ENCODE measurements at regions not wholly inside any gene's neighbourhood (a gene's known extent, or its start where the extent isn't known, plus 50 kb on each side); places are given as distances from the start of the nearest gene placed in this dataset.

DNA sequence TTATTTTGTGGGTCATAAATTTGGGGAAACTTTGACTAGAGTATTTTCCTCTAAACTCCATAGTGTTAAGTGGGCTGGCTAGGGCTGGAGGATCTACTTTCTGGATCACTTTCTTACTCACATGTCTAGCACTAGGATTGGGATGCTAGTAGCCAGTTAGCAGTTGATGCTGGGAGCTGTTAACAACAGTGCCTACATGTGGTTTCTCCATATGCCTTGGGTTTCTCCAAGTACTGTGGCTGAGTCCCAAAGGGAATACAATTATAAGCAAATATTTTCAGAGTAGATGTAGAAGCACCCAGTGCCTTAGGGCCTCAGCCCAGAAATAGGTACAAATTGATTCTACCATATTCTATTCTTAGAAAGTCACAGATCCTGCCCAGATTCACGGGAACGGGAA, 1614.9 kb downstream of the ARAP2 start:
- Histone ChIP-seq H3K27me3 (ENCODE audit: control insufficient read depth in 3 of 3, insufficient read depth in 3 of 3, low read length in 3 of 3) (no peaks in the 10 kb centered on the region), H3K9me3 (ENCODE audit: control insufficient read depth in 2 of 2, insufficient read depth in 1 of 2, low read depth in 1 of 2, low read length in 1 of 2) (no peaks in the 10 kb centered on the region), H3K36me3 (ENCODE audit: control insufficient read depth in 3 of 3, insufficient read depth in 2 of 3, low read depth in 1 of 3, low read length in 3 of 3) (no peaks in the 10 kb centered on the region), H3K4me3 (ENCODE audit: low read depth in 1 of 3, low read length in 3 of 3) (no peak overlapping the region), H3K27ac (ENCODE audit: low read depth in 1 of 3, low read length in 2 of 3) (no peak overlapping the region), H3K4me1 (ENCODE audit: control insufficient read depth in 3 of 3, insufficient read depth in 2 of 3, low read depth in 1 of 3, low read length in 2 of 3) (no peaks in the 10 kb centered on the region)
- FAIRE-seq (no peak), DNase-seq (no peak)
- WGBS, 3 donors: 70 to 86% (median 83%) methylated on average over 2 of the region's 2 CpGs

DNA sequence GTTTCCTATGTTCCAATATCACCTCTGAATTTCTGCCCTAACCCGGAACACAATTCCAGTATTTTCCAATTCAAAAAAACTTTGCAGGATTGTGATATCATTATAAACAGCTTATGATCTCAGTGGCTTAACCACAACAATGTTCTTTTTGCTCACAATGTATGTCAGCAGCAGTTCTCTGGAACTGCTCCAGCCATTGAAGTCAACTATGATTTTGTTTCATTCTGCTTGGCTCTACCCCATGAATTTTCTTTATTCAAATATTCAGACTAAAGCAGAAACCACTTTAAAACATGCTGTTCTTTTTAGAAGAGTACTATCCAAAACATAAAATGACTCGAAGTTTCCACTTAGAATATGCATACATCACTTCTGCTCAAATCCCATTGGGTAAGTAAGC, 1611.1 kb downstream of the ARAP2 start:
- no peaks in the 10 kb centered on the region for H3K36me3 ChIP-seq (ENCODE audit: control insufficient read depth in 3 of 3, insufficient read depth in 2 of 3, low read depth in 1 of 3, low read length in 3 of 3)
- DNase-seq (no peak), FAIRE-seq (no peak)
- no peak overlapping the region for H3K4me3 ChIP-seq (ENCODE audit: low read depth in 1 of 3, low read length in 3 of 3)
- H3K4me1 ChIP-seq (ENCODE audit: control insufficient read depth in 3 of 3, insufficient read depth in 2 of 3, low read depth in 1 of 3, low read length in 2 of 3): no peaks in the 10 kb centered on the region
- no peaks in the 10 kb centered on the region for H3K27me3 ChIP-seq (ENCODE audit: control insufficient read depth in 3 of 3, insufficient read depth in 3 of 3, low read length in 3 of 3)
- H3K9me3 ChIP-seq (ENCODE audit: control insufficient read depth in 2 of 2, insufficient read depth in 1 of 2, low read depth in 1 of 2, low read length in 1 of 2): no peaks in the 10 kb centered on the region
- H3K27ac ChIP-seq (ENCODE audit: low read depth in 1 of 3, low read length in 2 of 3): no peak overlapping the region
- WGBS, 3 donors: 70 to 74% (median 71%) methylated on average over 2 of the region's 2 CpGs

DNA sequence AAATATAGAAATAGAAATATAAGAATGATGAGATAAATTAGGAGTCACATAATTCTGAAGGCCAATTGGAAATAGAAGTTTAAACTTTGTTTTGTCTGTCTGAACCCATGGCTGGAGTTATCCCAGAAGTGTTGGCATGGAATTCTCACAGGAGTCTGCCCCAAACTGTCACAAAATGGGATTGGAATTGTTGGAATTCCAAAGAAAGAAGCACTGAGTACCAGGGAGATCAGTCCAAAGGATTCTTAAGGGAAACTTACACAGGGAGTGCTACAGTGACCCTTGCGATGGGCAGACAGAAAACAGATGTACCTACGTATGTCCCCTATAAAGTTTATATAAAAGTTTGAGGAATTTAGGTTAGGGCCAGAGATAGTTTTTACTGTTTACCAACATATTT, 1607.7 kb downstream of the ARAP2 start:
- H3K27me3 ChIP-seq (ENCODE audit: control insufficient read depth in 3 of 3, insufficient read depth in 3 of 3, low read length in 3 of 3): no peaks in the 10 kb centered on the region
- no peaks in the 10 kb centered on the region for H3K4me1 ChIP-seq (ENCODE audit: control insufficient read depth in 3 of 3, insufficient read depth in 2 of 3, low read depth in 1 of 3, low read length in 2 of 3)
- no peak overlapping the region for H3K27ac ChIP-seq (ENCODE audit: low read depth in 1 of 3, low read length in 2 of 3)
- whole genome bisulfite sequencing, 3 donors: 84 to 94% (median 92%) methylated on average over 2 of the region's 2 CpGs
- FAIRE-seq: no peak
- peaks cover 0 to 7% of the 10 kb centered on the region in 2 donors for H3K9me3 ChIP-seq (ENCODE audit: control insufficient read depth in 2 of 2, insufficient read depth in 1 of 2, low read depth in 1 of 2, low read length in 1 of 2)
- DNase-seq: no peak
- no peak overlapping the region for H3K4me3 ChIP-seq (ENCODE audit: low read depth in 1 of 3, low read length in 3 of 3)
- H3K36me3 ChIP-seq (ENCODE audit: control insufficient read depth in 3 of 3, insufficient read depth in 2 of 3, low read depth in 1 of 3, low read length in 3 of 3): no peaks in the 10 kb centered on the region

DNA sequence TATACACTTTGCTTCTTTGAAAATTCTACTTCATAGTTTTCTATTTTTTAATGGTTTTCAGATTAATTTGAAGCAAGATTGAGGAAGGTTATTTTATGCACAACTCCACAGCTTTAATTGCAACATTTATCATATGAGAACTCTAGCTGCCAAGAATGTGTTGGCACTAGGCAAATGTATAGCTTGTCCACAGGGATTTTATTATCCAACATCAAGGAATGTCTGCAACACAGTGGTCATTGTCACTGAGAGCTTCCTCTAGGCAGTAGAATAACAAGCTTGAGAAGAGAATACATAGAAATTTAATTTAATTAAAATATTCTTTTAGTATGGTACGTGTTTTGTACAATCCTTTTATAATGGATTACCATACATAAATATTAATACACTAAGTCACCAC, 1600.8 kb downstream of the ARAP2 start:
- Histone ChIP-seq H3K27ac (ENCODE audit: low read depth in 1 of 3, low read length in 2 of 3) (no peak overlapping the region), H3K27me3 (ENCODE audit: control insufficient read depth in 3 of 3, insufficient read depth in 3 of 3, low read length in 3 of 3) (no peaks in the 10 kb centered on the region), H3K9me3 (ENCODE audit: control insufficient read depth in 2 of 2, insufficient read depth in 1 of 2, low read depth in 1 of 2, low read length in 1 of 2) (peaks cover 0 to 7% of the 10 kb centered on the region in 2 donors), H3K36me3 (ENCODE audit: control insufficient read depth in 3 of 3, insufficient read depth in 2 of 3, low read depth in 1 of 3, low read length in 3 of 3) (no peaks in the 10 kb centered on the region), H3K4me3 (ENCODE audit: low read depth in 1 of 3, low read length in 3 of 3) (no peak overlapping the region), H3K4me1 (ENCODE audit: control insufficient read depth in 3 of 3, insufficient read depth in 2 of 3, low read depth in 1 of 3, low read length in 2 of 3) (no peaks in the 10 kb centered on the region)
- whole genome bisulfite sequencing, 3 donors: 66 to 85% (median 70%) methylated on average over 1 of the region's 1 CpG
- no peak for FAIRE-seq
- no peak for DNase-seq

DNA sequence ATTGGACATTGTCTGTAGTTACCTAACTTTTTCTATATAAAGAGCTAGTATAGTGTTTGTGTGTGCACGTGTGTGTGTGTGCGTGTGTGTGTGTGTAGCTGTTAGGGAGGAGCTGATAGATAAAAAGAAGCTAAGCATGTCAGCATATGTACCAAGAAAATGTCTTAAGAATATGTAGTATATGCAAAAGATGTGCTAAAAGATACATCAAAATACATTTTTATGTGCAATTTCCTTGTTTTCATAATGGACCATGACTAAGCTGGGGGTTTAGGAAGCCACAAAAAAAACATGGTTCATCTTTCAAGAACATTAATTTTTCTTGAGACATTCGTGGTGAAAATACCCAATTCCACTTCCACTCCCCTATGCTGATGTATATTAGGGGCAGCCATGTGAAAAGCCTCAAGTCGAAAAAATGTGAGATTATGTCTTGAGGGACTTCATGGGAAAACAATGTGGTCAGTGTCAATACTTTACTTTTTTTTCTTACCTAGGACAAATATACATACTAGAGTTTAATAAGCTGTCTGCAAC, 1599.7 kb downstream of the ARAP2 start:
- H3K27me3 ChIP-seq (ENCODE audit: control insufficient read depth in 3 of 3, insufficient read depth in 3 of 3, low read length in 3 of 3): no peaks in the 10 kb centered on the region
- no peak for FAIRE-seq
- H3K27ac ChIP-seq (ENCODE audit: low read depth in 1 of 3, low read length in 2 of 3): no peak overlapping the region
- DNase-seq: no peak
- no peaks in the 10 kb centered on the region for H3K36me3 ChIP-seq (ENCODE audit: control insufficient read depth in 3 of 3, insufficient read depth in 2 of 3, low read depth in 1 of 3, low read length in 3 of 3)
- H3K9me3 ChIP-seq (ENCODE audit: control insufficient read depth in 2 of 2, insufficient read depth in 1 of 2, low read depth in 1 of 2, low read length in 1 of 2): peaks cover 0 to 6% of the 10 kb centered on the region in 2 donors
- H3K4me1 ChIP-seq (ENCODE audit: control insufficient read depth in 3 of 3, insufficient read depth in 2 of 3, low read depth in 1 of 3, low read length in 2 of 3): no peaks in the 10 kb centered on the region
- no peak overlapping the region for H3K4me3 ChIP-seq (ENCODE audit: low read depth in 1 of 3, low read length in 3 of 3)
- 69 to 76% (median 74%) methylated on average over 4 of the region's 4 CpGs for WGBS, 3 donors

DNA sequence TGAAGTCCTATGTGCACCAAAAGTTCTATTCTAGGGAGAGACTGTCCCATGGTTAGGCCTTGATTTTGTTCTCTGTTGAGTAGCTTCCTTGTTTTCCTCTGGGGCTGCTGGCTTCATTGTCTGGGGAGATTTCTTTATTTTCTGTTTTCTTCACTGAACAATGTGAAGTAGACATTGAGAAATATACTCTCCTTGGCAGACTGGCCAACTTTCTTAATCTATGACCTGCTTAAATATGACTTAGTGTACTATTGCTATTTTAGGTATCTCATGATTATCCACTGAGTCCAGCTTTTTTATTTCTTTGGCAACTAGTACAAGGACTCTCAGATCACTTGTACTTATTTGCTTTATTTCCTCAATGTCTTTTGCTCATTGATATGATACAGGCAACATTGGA, 1594.6 kb downstream of the ARAP2 start:
- Histone ChIP-seq H3K27me3 (ENCODE audit: control insufficient read depth in 3 of 3, insufficient read depth in 3 of 3, low read length in 3 of 3) (no peaks in the 10 kb centered on the region), H3K9me3 (ENCODE audit: control insufficient read depth in 2 of 2, insufficient read depth in 1 of 2, low read depth in 1 of 2, low read length in 1 of 2) (no peaks in the 10 kb centered on the region), H3K4me3 (ENCODE audit: low read depth in 1 of 3, low read length in 3 of 3) (no peak overlapping the region), H3K36me3 (ENCODE audit: control insufficient read depth in 3 of 3, insufficient read depth in 2 of 3, low read depth in 1 of 3, low read length in 3 of 3) (no peaks in the 10 kb centered on the region), H3K4me1 (ENCODE audit: control insufficient read depth in 3 of 3, insufficient read depth in 2 of 3, low read depth in 1 of 3, low read length in 2 of 3) (no peaks in the 10 kb centered on the region), H3K27ac (ENCODE audit: low read depth in 1 of 3, low read length in 2 of 3) (no peak overlapping the region)
- DNase-seq (no peak), FAIRE-seq (no peak)

DNA sequence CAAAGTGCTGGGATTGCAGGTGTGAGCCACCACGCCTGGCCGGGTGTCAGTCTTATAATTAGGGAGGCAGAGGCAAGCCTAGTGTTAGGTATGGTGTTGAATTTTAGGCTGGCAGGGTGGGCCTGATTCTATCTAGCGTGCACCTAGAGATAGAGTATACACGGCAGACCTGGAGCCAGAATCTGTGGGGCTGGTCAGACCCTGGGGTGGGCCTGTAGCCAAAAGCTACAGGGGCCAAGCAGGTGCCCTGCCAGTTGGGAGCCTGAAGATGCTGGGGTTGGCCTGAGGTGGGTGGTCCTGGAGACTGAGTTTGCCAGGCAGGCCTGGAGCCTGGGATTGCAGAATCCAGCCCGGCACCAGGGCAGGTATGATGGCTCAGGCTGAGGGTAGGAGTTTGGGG, 1580.3 kb downstream of the ARAP2 start:
- Histone ChIP-seq H3K27ac (ENCODE audit: low read depth in 1 of 3, low read length in 2 of 3) (no peak overlapping the region), H3K36me3 (ENCODE audit: control insufficient read depth in 3 of 3, insufficient read depth in 2 of 3, low read depth in 1 of 3, low read length in 3 of 3) (no peaks in the 10 kb centered on the region), H3K4me1 (ENCODE audit: control insufficient read depth in 3 of 3, insufficient read depth in 2 of 3, low read depth in 1 of 3, low read length in 2 of 3) (no peaks in the 10 kb centered on the region), H3K27me3 (ENCODE audit: control insufficient read depth in 3 of 3, insufficient read depth in 3 of 3, low read length in 3 of 3) (no peaks in the 10 kb centered on the region), H3K4me3 (ENCODE audit: low read depth in 1 of 3, low read length in 3 of 3) (no peak overlapping the region), H3K9me3 (ENCODE audit: control insufficient read depth in 2 of 2, insufficient read depth in 1 of 2, low read depth in 1 of 2, low read length in 1 of 2) (peaks cover 0 to 3% of the 10 kb centered on the region in 2 donors)
- FAIRE-seq: no peak
- 89 to 95% (median 94%) methylated on average over 5 of the region's 5 CpGs for WGBS, 3 donors
- no peak for DNase-seq

DNA sequence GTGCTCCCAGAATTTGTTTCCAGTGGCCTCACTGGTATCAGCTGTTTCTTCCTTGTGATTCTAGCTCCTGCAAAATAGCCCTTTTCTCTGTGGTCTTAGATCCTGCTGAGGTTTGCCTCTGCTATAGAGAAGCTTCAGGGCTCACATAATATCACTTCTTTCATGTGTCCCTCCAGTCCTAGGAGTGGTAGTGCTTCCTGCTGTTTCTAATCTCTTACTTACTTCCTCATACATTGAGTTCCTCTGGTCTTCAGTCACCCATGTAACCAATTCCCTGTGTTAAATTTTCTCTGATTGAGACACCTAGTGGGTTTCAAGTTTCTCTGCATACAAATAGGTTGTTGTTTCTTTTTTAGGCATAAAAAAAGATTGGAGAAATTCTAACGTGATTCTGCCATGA, 1567.9 kb downstream of the ARAP2 start:
- 27 to 38% (median 33%) methylated on average over 1 of the region's 1 CpG for WGBS, 3 donors
- H3K27me3 ChIP-seq (ENCODE audit: control insufficient read depth in 3 of 3, insufficient read depth in 3 of 3, low read length in 3 of 3): no peaks in the 10 kb centered on the region
- no peak for DNase-seq
- H3K36me3 ChIP-seq (ENCODE audit: control insufficient read depth in 3 of 3, insufficient read depth in 2 of 3, low read depth in 1 of 3, low read length in 3 of 3): no peaks in the 10 kb centered on the region
- no peak overlapping the region for H3K4me3 ChIP-seq (ENCODE audit: low read depth in 1 of 3, low read length in 3 of 3)
- no peak overlapping the region for H3K27ac ChIP-seq (ENCODE audit: low read depth in 1 of 3, low read length in 2 of 3)
- H3K4me1 ChIP-seq (ENCODE audit: control insufficient read depth in 3 of 3, insufficient read depth in 2 of 3, low read depth in 1 of 3, low read length in 2 of 3): no peaks in the 10 kb centered on the region
- no peak for FAIRE-seq
- H3K9me3 ChIP-seq (ENCODE audit: control insufficient read depth in 2 of 2, insufficient read depth in 1 of 2, low read depth in 1 of 2, low read length in 1 of 2): no peaks in the 10 kb centered on the region

DNA sequence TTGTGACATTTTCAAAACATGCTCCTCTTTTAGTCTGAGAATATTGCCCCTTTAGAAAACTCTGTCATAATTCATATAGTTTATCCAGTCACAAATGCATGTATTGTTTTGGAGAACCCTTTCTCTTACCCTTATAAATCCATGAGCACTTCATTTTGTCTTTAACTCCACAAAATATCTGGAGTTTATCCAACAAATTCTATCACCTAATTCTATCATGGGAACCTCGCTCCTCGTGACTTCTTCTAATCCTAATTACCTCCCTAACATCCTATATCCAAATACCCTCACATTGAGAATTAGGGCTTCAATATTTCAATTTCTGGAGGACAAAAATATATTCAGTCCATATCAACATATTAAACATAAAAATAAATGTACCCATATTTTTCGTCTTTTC, 1565.9 kb downstream of the ARAP2 start:
- WGBS, 3 donors: 76 to 82% (median 82%) methylated on average over 3 of the region's 3 CpGs
- H3K4me3 ChIP-seq (ENCODE audit: low read depth in 1 of 3, low read length in 3 of 3): no peak overlapping the region
- no peaks in the 10 kb centered on the region for H3K27me3 ChIP-seq (ENCODE audit: control insufficient read depth in 3 of 3, insufficient read depth in 3 of 3, low read length in 3 of 3)
- FAIRE-seq: no peak
- H3K4me1 ChIP-seq (ENCODE audit: control insufficient read depth in 3 of 3, insufficient read depth in 2 of 3, low read depth in 1 of 3, low read length in 2 of 3): no peaks in the 10 kb centered on the region
- DNase-seq: no peak
- H3K9me3 ChIP-seq (ENCODE audit: control insufficient read depth in 2 of 2, insufficient read depth in 1 of 2, low read depth in 1 of 2, low read length in 1 of 2): no peaks in the 10 kb centered on the region
- H3K27ac ChIP-seq (ENCODE audit: low read depth in 1 of 3, low read length in 2 of 3): no peak overlapping the region
- H3K36me3 ChIP-seq (ENCODE audit: control insufficient read depth in 3 of 3, insufficient read depth in 2 of 3, low read depth in 1 of 3, low read length in 3 of 3): no peaks in the 10 kb centered on the region

Measured in small intestine (tissue), 7 donors.